PFSK-1 (cell line): ENCODE measurements at regions not wholly inside any gene's neighbourhood (a gene's known extent, or its start where the extent isn't known, plus 50 kb on each side); places are given as distances from the start of the nearest gene placed in this dataset.

Source experiments
- FOXP2 ChIP-seq: optimal IDR thresholded peaks from 2 replicates; pipeline ENCODE3; 2011; ENCODE audit warnings: borderline replicate concordance, control low read depth, inconsistent platforms; ENCODE audit not compliant: insufficient read depth; ENCODE audit errors: extremely low read length, extremely low read depth
- POLR2AphosphoS5 ChIP-seq: IDR thresholded peaks from 2 replicates; pipeline ENCODE4 v1.6.1; 2012; ENCODE audit warnings: low read depth, mild to moderate bottlenecking, control low read depth, low read length, moderate library complexity
- SIN3A ChIP-seq: IDR thresholded peaks from 2 replicates; pipeline ENCODE4 v1.6.1; 2012; ENCODE audit warnings: mild to moderate bottlenecking, low read length, moderate library complexity, borderline replicate concordance; ENCODE audit not compliant: insufficient read depth
- TAF1 ChIP-seq: IDR thresholded peaks from 2 replicates; pipeline ENCODE4 v1.6.1; 2012; ENCODE audit warnings: low read length, control low read depth, borderline replicate concordance; ENCODE audit not compliant: insufficient read depth
- TF ChIP-seq, protein P1 (sequence below), 2 experiments: IDR thresholded peaks; 2 replicates each; pipeline versions ENCODE4 v1.6.1 to v1.8.0; 2011 to 2012; ENCODE audit warnings: low read depth in 2 of 2, low read length in 2 of 2, control low read depth in 1 of 2, inconsistent platforms in 1 of 2, mild to moderate bottlenecking in 1 of 2, moderate library complexity in 1 of 2; ENCODE audit not compliant: insufficient read depth in 1 of 2

DNA sequence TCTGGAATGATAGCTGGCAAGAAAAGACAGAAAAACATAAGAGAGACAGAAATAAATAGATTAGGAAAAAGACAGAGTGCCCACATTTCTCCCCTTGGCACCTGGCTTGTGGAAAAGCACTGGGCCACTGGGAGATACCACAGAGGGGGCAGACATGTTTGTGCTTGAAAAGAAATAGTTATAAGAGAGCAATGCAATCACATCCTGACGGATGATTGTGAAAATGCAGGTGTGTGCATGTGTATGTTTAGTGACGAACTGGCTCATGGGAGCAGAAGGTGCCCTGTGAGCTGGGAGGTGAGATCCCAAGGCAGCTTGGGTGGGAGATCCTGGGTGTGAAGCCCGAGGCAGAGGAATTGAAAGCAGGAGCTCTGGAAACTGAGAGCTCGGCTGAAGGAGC, 617.9 kb downstream of the BCOR start:
- TF ChIP-seq POLR2AphosphoS5 (no peak), SIN3A (no peak), FOXP2 (no peak), TAF1 (no peak)
- TF ChIP-seq, protein P1, sequence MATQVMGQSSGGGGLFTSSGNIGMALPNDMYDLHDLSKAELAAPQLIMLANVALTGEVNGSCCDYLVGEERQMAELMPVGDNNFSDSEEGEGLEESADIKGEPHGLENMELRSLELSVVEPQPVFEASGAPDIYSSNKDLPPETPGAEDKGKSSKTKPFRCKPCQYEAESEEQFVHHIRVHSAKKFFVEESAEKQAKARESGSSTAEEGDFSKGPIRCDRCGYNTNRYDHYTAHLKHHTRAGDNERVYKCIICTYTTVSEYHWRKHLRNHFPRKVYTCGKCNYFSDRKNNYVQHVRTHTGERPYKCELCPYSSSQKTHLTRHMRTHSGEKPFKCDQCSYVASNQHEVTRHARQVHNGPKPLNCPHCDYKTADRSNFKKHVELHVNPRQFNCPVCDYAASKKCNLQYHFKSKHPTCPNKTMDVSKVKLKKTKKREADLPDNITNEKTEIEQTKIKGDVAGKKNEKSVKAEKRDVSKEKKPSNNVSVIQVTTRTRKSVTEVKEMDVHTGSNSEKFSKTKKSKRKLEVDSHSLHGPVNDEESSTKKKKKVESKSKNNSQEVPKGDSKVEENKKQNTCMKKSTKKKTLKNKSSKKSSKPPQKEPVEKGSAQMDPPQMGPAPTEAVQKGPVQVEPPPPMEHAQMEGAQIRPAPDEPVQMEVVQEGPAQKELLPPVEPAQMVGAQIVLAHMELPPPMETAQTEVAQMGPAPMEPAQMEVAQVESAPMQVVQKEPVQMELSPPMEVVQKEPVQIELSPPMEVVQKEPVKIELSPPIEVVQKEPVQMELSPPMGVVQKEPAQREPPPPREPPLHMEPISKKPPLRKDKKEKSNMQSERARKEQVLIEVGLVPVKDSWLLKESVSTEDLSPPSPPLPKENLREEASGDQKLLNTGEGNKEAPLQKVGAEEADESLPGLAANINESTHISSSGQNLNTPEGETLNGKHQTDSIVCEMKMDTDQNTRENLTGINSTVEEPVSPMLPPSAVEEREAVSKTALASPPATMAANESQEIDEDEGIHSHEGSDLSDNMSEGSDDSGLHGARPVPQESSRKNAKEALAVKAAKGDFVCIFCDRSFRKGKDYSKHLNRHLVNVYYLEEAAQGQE (IDR thresholded peaks at IDR 0.05; ENCODE audit: insufficient read depth in 1 of 2, low read depth in 2 of 2, low read length in 2 of 2), result no peak

DNA sequence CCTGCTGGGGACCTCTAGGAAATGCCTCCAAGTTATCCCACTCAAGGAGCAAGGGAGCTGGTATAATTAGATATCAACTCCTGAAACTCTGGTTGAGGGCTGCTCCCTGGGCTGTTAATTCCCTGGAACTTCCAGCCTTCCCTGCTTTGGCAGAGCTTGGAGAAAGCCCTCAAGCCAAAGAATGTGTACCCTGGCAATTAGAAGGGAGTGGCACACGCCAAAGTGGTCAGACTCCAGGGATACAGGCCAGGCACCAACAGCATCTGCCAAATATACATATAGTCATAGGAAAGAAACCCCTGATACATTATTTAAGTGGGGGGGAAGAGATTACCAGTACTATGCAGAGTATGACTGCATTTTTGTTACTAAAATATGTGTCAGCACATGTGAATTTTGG, 616.8 kb downstream of the BCOR start:
- TF ChIP-seq TAF1 (no peak), POLR2AphosphoS5 (no peak), FOXP2 (no peak), SIN3A (no peak)
- TF ChIP-seq, protein P1 (IDR thresholded peaks at IDR 0.05; ENCODE audit: insufficient read depth in 1 of 2, low read depth in 2 of 2, low read length in 2 of 2), result no peak

DNA sequence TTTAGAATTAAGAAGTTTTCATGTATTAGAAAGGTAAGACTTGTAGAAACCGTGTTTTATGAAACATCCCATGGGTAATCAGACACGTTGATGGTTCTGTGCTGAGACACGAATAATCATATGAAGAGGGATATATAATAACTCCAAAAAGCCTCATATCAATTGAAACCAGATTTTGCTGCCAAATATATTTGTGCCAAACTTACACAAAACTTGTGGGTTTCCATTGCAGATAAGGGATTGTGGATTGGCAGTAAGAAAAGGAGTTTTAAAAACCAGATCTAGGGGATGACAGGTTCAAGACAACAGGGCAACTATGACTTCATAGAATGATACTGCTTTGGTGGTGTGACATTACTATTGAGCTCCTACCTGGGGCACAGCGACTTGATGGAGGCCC, 616.1 kb downstream of the BCOR start:
- TF ChIP-seq POLR2AphosphoS5 (no peak), FOXP2 (no peak), TAF1 (no peak), SIN3A (no peak)
- TF ChIP-seq, protein P1 (IDR thresholded peaks at IDR 0.05; ENCODE audit: insufficient read depth in 1 of 2, low read depth in 2 of 2, low read length in 2 of 2), result no peak

DNA sequence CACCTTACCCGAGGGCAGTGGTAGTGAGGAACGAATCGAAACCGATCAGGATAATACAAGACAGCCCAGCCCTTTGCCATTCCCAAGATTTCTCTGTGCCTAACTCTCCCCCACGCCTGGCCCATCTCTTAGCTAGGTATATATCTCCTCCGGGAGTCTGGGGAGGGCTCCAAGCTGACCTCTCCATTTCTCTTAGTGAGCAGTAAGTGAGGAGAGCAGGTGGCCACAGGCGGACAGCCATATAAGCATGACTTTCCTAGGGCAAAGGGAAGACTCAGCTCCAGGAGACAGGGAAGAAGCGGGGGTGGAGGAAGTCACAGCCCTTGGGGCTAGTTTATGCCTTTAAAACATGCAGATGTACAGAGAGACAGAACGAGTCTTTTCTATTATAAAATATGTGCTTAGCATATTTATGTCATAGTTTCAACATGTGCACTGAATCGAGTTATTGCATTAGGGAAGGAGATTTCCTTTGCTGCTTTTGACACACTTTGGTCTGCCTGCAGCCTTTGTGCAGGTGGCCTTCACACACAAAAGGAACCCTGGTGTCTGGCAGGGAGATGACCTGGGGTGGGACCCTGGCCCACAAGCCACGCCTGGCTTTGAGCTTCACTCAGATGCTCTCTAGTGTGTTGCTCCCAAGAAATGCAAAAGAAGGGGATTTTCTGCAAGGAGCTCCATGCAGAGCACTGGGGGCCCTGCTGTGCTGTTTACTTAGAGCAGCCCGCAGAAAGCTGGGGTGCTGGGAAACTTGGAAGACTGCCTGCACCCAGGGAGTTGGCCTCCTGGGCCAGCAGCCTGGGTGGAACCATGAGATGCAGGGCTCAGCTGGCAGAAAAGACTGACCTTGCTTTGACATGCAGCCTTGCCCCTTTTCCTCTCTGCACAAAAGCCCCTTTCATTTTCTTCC, 613.3 kb downstream of the BCOR start:
- TF ChIP-seq, protein P1 (IDR thresholded peaks at IDR 0.05; ENCODE audit: insufficient read depth in 1 of 2, low read depth in 2 of 2, low read length in 2 of 2), result no peak
- TF ChIP-seq SIN3A (no peak), FOXP2 (no peak), TAF1 (no peak), POLR2AphosphoS5 (no peak)
